ENCODE measurements at regions not wholly inside any gene's neighbourhood (a gene's known extent, or its start where the extent isn't known, plus 50 kb on each side); places are given as distances from the start of the nearest gene placed in this dataset.
"Not testable (repeated sequence)": the region's sequence is repeated elsewhere in the genome, so short reads cannot be mapped to it uniquely, and the experiment has no call there.

- not testable (repeated sequence) for TF ChIP-seq JUND (IDR thresholded peaks at IDR 0.05); RXRA (IDR thresholded peaks at IDR 0.05); FOXA1 (IDR thresholded peaks at IDR 0.05); CTCF (IDR thresholded peaks at IDR 0.05; ENCODE audit: low read depth, low read length, missing input control); EGR1 (IDR thresholded peaks at IDR 0.05; ENCODE audit: low read depth in 2 of 2); TAF1 (conservative IDR thresholded peaks at IDR 0.05); GABPA (IDR thresholded peaks at IDR 0.05 in 1 of 2, conservative IDR thresholded peaks at IDR 0.05 in 1 of 2); NR2F2 (IDR thresholded peaks at IDR 0.05); FOXA2 (IDR thresholded peaks at IDR 0.05)
These were observed 93.8 kb upstream of the DPP6 start for GRCh38 chr7:153958381-153958780.

All from liver (tissue), 3 donors.